DND-41 (cell line): ENCODE measurements at regions not wholly inside any gene's neighbourhood (a gene's known extent, or its start where the extent isn't known, plus 50 kb on each side); places are given as distances from the start of the nearest gene placed in this dataset.

Experiments used
- ATAC-seq: fragments of 200-7000 bp; cut with Tn5 transposase; 3 replicates; pipeline ENCODE4 v1.9.1; 2021; ENCODE audit warnings: low read depth; ENCODE audit not compliant: insufficient read depth
- DNase-seq: peaks from one replicate; pipeline ENCODE4 v3.0.0-alpha.2; 2020
- H2AFZ ChIP-seq: 2 replicates; pipeline ENCODE4 v1.6.0; 2012; ENCODE audit warnings: low read depth, low read length
- H3K27ac ChIP-seq: 2 replicates; pipeline ENCODE4 v1.5.1; 2012; ENCODE audit warnings: low read length, inconsistent platforms
- H3K27me3 ChIP-seq: fragments of 200-600 bp; sonication (generic); 2 replicates; pipeline ENCODE4 v1.6.0; 2012; ENCODE audit warnings: low read length, mild to moderate bottlenecking, inconsistent platforms; ENCODE audit not compliant: insufficient read depth, poor library complexity
- H3K36me3 ChIP-seq: 2 replicates; pipeline ENCODE4 v1.5.1; 2012; ENCODE audit warnings: low read length, inconsistent platforms; ENCODE audit not compliant: insufficient read depth
- H3K4me1 ChIP-seq: 2 replicates; pipeline ENCODE4 v1.5.1; 2012; ENCODE audit warnings: mild to moderate bottlenecking, low read length; ENCODE audit not compliant: insufficient read depth
- H3K4me2 ChIP-seq: 2 replicates; pipeline ENCODE4 v1.6.0; 2012; ENCODE audit warnings: mild to moderate bottlenecking, moderate library complexity, low read length, inconsistent platforms; ENCODE audit not compliant: insufficient read depth
- H3K4me3 ChIP-seq, 2 experiments: fragments of 200-600 bp in 1 of 2; shearing (Covaris generic) in 1 of 2; 2 replicates each; pipeline ENCODE4 v1.5.1; 2012 to 2016; ENCODE audit warnings: inconsistent platforms in 2 of 2, low read length in 2 of 2, mild to moderate bottlenecking in 2 of 2, low read depth in 1 of 2, moderate library complexity in 1 of 2
- H3K79me2 ChIP-seq: 2 replicates; pipeline ENCODE4 v1.6.0; 2012; ENCODE audit warnings: low read length, inconsistent platforms; ENCODE audit not compliant: insufficient read depth
- H3K9ac ChIP-seq: 2 replicates; pipeline ENCODE4 v1.6.0; 2012; ENCODE audit warnings: low read depth, mild to moderate bottlenecking, inconsistent platforms, low read length, moderate library complexity
- H3K9me3 ChIP-seq: 2 replicates; pipeline ENCODE4 v1.5.1; 2012; ENCODE audit warnings: low read length, moderate library complexity, mild to moderate bottlenecking, inconsistent platforms; ENCODE audit not compliant: insufficient read depth, severe bottlenecking
- H4K20me1 ChIP-seq: 2 replicates; pipeline ENCODE4 v1.6.0; 2012; ENCODE audit warnings: low read length; ENCODE audit not compliant: insufficient read depth
- EZH2 ChIP-seq: IDR thresholded peaks from 3 replicates; pipeline ENCODE4 v1.6.1; 2012; ENCODE audit warnings: borderline replicate concordance, low read depth, mild to moderate bottlenecking, moderate library complexity, low read length, inconsistent platforms; ENCODE audit not compliant: severe bottlenecking
- TF ChIP-seq, protein P1 (sequence below): IDR thresholded peaks from 2 replicates; pipeline ENCODE4 v1.5.1; 2012; ENCODE audit warnings: borderline replicate concordance, low read length, moderate library complexity, mild to moderate bottlenecking; ENCODE audit not compliant: poor library complexity, severe bottlenecking; ENCODE audit errors: extremely low read depth

DNA sequence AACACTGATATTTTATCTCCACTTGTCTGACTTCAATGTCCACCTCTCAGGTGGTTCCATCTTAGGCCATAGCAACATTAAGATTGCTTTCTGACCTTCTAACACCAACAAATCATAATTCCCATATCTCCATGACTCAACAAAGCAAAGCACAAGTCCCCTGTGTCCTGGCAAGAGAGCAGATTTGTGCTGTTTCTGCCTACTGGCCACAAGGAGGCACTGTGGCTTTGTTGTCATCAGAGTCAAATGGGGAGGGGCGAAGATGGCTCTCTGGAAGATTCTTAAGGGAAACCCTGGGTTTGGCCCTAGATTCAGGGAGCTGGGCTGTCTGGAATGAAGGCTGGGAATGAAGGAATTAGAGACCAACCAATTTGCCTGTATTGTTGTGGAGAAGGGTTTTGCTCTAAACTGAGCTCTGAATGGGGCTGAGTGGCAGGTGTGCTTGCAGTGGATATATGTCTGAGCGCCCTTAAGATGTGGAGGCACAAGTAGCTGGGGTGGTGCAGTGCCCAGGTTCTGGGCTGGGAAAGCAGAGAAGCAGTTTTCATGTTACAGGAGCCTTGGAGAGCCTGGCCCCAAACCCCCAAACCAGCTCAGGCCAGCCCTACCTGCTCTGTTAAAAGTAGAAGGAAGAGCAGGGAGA, 154.8 kb upstream of the PRSS58 start:
- peak; percentile 71 for DNase-seq
- Histone ChIP-seq H3K36me3 (no peaks in the 10 kb centered on the region), H3K4me3 (no peak overlapping the region), H3K4me2 (no peak overlapping the region), H3K9me3 (no peaks in the 10 kb centered on the region), H4K20me1 (no peaks in the 10 kb centered on the region), H3K27me3 (no peaks in the 10 kb centered on the region), H2AFZ (peak overlapping the region; percentile 36; the same call in 1 of the 2 replicates), H3K9ac (peak overlapping the region; percentile 34), H3K79me2 (no peaks in the 10 kb centered on the region), H3K27ac (peak overlapping the region; percentile 84), H3K4me1 (peaks cover 77% of the 10 kb centered on the region)
- no peak for TF ChIP-seq EZH2
- TF ChIP-seq, protein P1, sequence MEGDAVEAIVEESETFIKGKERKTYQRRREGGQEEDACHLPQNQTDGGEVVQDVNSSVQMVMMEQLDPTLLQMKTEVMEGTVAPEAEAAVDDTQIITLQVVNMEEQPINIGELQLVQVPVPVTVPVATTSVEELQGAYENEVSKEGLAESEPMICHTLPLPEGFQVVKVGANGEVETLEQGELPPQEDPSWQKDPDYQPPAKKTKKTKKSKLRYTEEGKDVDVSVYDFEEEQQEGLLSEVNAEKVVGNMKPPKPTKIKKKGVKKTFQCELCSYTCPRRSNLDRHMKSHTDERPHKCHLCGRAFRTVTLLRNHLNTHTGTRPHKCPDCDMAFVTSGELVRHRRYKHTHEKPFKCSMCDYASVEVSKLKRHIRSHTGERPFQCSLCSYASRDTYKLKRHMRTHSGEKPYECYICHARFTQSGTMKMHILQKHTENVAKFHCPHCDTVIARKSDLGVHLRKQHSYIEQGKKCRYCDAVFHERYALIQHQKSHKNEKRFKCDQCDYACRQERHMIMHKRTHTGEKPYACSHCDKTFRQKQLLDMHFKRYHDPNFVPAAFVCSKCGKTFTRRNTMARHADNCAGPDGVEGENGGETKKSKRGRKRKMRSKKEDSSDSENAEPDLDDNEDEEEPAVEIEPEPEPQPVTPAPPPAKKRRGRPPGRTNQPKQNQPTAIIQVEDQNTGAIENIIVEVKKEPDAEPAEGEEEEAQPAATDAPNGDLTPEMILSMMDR, result peak; percentile 91
- ATAC-seq, result peak; percentile 73

DNA sequence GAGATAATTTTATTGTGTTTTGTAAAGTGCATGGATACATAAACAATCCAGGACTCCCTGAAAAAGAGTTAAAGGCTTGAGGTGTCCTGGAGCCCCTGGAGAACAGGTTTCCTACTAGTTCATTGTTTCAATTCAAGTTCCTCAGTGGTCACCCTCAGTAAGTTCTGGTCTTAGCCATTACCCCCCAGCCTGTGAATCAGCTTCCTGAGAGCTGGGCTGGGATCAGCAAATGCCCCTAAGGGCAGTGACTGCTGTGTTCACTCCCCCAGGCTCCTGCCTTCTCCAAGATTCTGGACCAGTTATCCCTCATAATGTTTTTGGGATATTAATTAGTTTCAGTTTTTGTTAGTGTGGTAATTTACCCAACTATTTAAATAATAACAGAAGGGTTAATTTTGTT, 151.6 kb upstream of the PRSS58 start:
- Histone ChIP-seq H3K4me3 (no peak overlapping the region), H3K4me2 (no peak overlapping the region), H3K27ac (peak overlapping the region; percentile 94), H3K9me3 (no peaks in the 10 kb centered on the region), H3K36me3 (no peaks in the 10 kb centered on the region), H3K79me2 (no peaks in the 10 kb centered on the region), H3K4me1 (peaks cover 57% of the 10 kb centered on the region), H3K9ac (peak overlapping the region; percentile 59), H2AFZ (no peak overlapping the region), H3K27me3 (no peaks in the 10 kb centered on the region), H4K20me1 (no peaks in the 10 kb centered on the region)
- no peak for TF ChIP-seq EZH2
- TF ChIP-seq, protein P1, result no peak
- DNase-seq (no peak), ATAC-seq (no peak)

DNA sequence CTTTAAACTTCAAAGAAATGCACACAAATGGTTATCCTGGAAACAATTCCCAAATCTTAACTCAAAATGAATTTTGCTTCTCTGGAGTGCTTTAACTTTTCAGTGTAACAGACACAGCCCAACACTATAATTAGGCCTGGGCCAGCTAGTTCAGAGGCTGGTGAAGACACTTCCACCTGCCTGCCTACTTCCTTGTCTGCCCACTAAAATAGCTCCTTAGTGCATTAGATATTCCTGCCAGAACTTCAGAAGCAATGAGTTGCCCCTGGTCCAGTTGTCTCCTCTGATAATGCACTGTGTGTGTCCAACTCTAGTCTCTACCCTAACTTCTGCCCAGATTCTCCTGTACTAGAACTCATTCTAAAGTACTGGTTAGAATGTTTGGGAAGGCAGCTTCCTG, 150.9 kb upstream of the PRSS58 start:
- Histone ChIP-seq H3K4me1 (peaks cover 50% of the 10 kb centered on the region), H3K4me3 (peak overlapping the region in 1 of 2 experiments; percentile 46; a peak in 1 of 4 replicates), H3K27me3 (no peaks in the 10 kb centered on the region), H3K9ac (peak overlapping the region; percentile 59), H3K9me3 (no peaks in the 10 kb centered on the region), H3K79me2 (no peaks in the 10 kb centered on the region), H4K20me1 (no peaks in the 10 kb centered on the region), H2AFZ (peak overlapping the region; percentile 61; the same call in 1 of the 2 replicates), H3K27ac (peak overlapping the region; percentile 94), H3K36me3 (no peaks in the 10 kb centered on the region), H3K4me2 (peak overlapping the region; percentile 59)
- DNase-seq (no peak), ATAC-seq (0 out of 3 replicates have a peak, but pooled peaks have one; percentile 22)
- no peak for TF ChIP-seq EZH2
- TF ChIP-seq, protein P1, result no peak
